ENCODE measurements at regions not wholly inside any gene's neighbourhood (a gene's known extent, or its start where the extent isn't known, plus 50 kb on each side); places are given as distances from the start of the nearest gene placed in this dataset.
"Not testable (repeated sequence)": the region's sequence is repeated elsewhere in the genome, so short reads cannot be mapped to it uniquely, and the experiment has no call there.

DNA sequence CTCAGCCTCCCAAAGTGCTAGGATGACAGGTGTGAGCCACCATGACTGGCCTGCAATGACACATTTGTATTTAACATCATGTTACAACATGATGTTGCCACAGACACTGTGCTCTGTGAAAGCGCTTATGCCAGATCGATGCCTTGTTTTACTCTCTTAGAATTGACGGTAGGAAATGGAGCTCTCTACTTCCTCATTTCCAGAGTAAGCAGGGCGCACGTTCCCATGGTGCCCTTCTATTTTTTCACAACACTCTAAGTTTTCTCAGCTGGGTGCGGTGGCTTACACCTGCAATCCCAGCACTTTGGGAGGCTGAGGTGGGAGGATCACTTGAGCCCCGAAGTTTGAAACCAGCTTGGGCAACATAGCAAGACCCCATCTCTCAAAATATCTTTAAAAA, 60.7 kb upstream of the DHRSX start:
- DNase-seq, result no peak

DNA sequence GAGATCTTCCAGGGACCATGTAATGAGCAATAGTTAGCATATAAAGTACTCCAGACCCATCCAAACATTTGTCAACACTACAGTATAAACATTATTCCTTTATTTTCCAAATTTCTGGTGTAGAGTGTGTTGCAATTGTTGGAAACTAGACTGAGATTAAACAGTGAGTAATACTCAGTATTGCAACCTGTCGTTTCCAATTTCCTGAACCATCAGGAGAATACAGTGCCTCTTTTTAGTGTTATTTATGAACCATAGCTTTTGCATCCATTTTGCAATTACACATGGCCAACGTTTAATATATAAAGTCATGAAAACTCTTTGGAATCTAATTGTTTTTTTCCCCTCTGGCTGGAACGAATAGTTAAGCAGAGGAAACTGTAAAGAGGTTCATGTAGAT, 58.3 kb upstream of the DHRSX start:
- DNase-seq, result no peak

GRCh38 chrX:2554891-2555290, 54.1 kb upstream of the DHRSX start:
- no peak for DNase-seq

DNA sequence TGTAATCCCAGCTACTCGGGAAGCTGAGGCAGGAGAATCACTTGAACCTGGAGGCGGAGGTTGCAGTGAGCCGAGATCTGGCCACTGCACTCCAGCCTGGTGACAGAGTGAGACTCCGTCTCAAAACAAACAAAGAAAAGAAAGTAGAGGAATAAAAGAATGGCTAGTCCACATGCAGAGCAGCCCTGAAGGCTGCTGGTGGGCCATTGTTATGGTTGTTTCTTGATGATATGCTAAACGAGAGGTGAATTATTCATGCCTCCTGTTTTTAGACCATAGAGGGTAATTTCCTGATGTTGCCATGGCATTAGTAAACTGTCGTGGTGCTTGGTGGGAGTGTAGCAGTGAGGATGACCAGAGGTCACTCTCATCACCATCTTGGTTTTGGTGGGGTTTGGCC, 53.3 kb upstream of the DHRSX start:
- DNase-seq, result not testable (repeated sequence)

DNA sequence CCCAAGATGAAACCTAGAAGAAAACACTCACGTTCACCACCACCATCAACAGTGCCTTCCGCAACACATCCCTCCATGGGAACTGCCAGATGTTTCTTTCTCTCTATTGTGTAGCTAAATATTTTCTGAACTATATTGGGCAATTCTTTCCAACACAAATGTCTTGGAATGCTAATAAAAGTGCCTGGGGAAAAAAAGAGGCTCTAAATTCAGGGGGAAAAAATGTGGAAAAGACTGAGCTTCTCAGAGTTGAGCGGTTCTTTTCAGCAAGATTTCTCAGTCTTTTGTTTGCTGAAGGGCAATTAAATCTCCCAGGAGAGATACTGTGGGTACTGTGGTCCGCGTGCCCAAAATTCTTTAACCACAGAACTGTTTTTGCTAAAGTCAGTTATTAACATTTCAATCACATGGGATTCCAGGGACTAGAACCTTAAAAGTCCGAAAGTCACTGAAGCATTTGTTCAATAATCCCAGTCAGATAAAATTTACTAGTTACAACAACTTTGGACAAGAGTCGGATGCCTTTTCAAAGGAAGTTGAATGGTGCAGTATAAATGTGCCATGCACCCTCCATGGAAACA, 51.9 kb upstream of the DHRSX start:
- DNase-seq, result no peak

- DNase-seq, result no peak
These were observed 49.7 kb upstream of the DHRSX start for GRCh38 chrX:2550328-2551020.
